ENCODE measurements at regions not wholly inside any gene's neighbourhood (a gene's known extent, or its start where the extent isn't known, plus 50 kb on each side); places are given as distances from the start of the nearest gene placed in this dataset.

- Histone ChIP-seq H4K91ac (ENCODE audit: insufficient read depth, low read depth, low read length) (no peak overlapping the region), H3K9ac (ENCODE audit: low read depth, low read length) (no peak overlapping the region), H2BK120ac (ENCODE audit: low read depth, low read length) (no peak overlapping the region), H2AK5ac (ENCODE audit: low read depth, low read length) (no peak overlapping the region), H2BK5ac (ENCODE audit: low read depth, low read length, poor library complexity, severe bottlenecking) (no peak overlapping the region), H3K4me2 (ENCODE audit: low read depth, low read length) (no peak overlapping the region), H2BK15ac (ENCODE audit: low read depth, low read length) (no peak overlapping the region), H4K8ac (ENCODE audit: low read depth in 2 of 2, low read length in 2 of 2) (no peak overlapping the region), H3K23ac (ENCODE audit: low read depth, low read length) (no peak overlapping the region), H4K20me1 (ENCODE audit: insufficient read depth, low read length) (no peaks in the 10 kb centered on the region), H3K18ac (ENCODE audit: low read depth, low read length) (no peak overlapping the region), H3K4me1 (ENCODE audit: control insufficient read depth, insufficient read depth, low read length) (no peaks in the 10 kb centered on the region), H3K56ac (ENCODE audit: extremely low read depth, insufficient read depth, low read length) (no peak overlapping the region), H3K36me3 (ENCODE audit: control insufficient read depth, insufficient read depth, low read length) (no peaks in the 10 kb centered on the region), H3K4ac (ENCODE audit: low read depth, low read length) (no peak overlapping the region), H3K9me3 (ENCODE audit: control insufficient read depth, insufficient read depth, low read length) (no peaks in the 10 kb centered on the region), H3K79me1 (ENCODE audit: low read depth in 1 of 2, low read length in 2 of 2) (no peaks in the 10 kb centered on the region), H3K27me3 (ENCODE audit: control insufficient read depth, insufficient read depth, low read length) (no peaks in the 10 kb centered on the region), H3K4me3 (ENCODE audit: insufficient read depth, low read depth, low read length) (no peak overlapping the region), H2AFZ (replicated peaks; ENCODE audit: low read length, poor library complexity) (no peak overlapping the region), H3K9me1 (ENCODE audit: insufficient read depth, low read length) (no peaks in the 10 kb centered on the region), H3K14ac (replicated peaks; ENCODE audit: low read depth, low read length) (no peak overlapping the region), H2BK20ac (ENCODE audit: low read depth, low read length) (no peak overlapping the region), H2AK9ac (replicated peaks; ENCODE audit: low read depth, low read length, poor library complexity) (no peak overlapping the region), H4K5ac (ENCODE audit: low read depth, low read length) (no peak overlapping the region), H3K27ac (ENCODE audit: insufficient read depth, low read length) (no peak overlapping the region)
- DNase-seq (no peak), ATAC-seq (ENCODE audit: low read depth) (no peak)
- ChIA-PET POLR2A (ENCODE audit: unreplicated experiment) (no interaction called here), CTCF (no interaction called here)
- dilution Hi-C loops (cut with HindIII; ENCODE audit: low sequenced_read_pairs, unreplicated experiment) = no loop called here
- intact Hi-C loops (cut with micrococcal nuclease) = no loop called here
- TF ChIP-seq BHLHE40 (IDR thresholded peaks at IDR 0.05; ENCODE audit: low read depth, low read length) (no peak), ELK1 (IDR thresholded peaks at IDR 0.05; ENCODE audit: borderline replicate concordance, low read depth, low read length) (no peak), MXI1 (IDR thresholded peaks at IDR 0.05; ENCODE audit: borderline replicate concordance, low read depth, low read length) (no peak), CEBPB (IDR thresholded peaks at IDR 0.05; ENCODE audit: low read depth, low read length) (no peak), RAD21 (IDR thresholded peaks at IDR 0.05; ENCODE audit: low read length) (no peak), USF2 (IDR thresholded peaks at IDR 0.05; ENCODE audit: low read depth, low read length) (no peak), SMC3 (IDR thresholded peaks at IDR 0.05; ENCODE audit: low read depth, low read length) (no peak), RFX5 (IDR thresholded peaks at IDR 0.05; ENCODE audit: low read depth, low read length) (no peak), CHD1 (IDR thresholded peaks at IDR 0.05; ENCODE audit: low read depth, low read length) (no peak), CTCF (conservative IDR thresholded peaks at IDR 0.05; ENCODE audit: low read depth, low read length) (no peak), NFE2L2 (IDR thresholded peaks at IDR 0.05; ENCODE audit: low read depth, low read length) (no peak)
- in situ Hi-C loops (cut with MboI; ENCODE audit: low sequenced_read_pairs) = no loop called here
- BruUV-seq (replicated peaks) = no TSS peak
- WGBS, 2 experiments (ENCODE audit: extremely low coverage in 2 of 2, insufficient read length in 1 of 2) = no CpG with 5 or more reads among the region's 1 CpG
Observed at GRCh38 chr10:108848046-108848445, 1075.3 kb downstream of the XPNPEP1 start.

All from IMR-90 (cell line).